NT2/D1 (cell line): ENCODE measurements at regions not wholly inside any gene's neighbourhood (a gene's known extent, or its start where the extent isn't known, plus 50 kb on each side); places are given as distances from the start of the nearest gene placed in this dataset.

Experiments used
- DNase-seq: peaks from one replicate; pipeline ENCODE4 v3.0.0-alpha.2; 2011; ENCODE audit warnings: low read depth, low spot score
- H3K27me3 ChIP-seq: 2 replicates; pipeline ENCODE4 v1.6.0; 2011; ENCODE audit warnings: mild to moderate bottlenecking; ENCODE audit not compliant: insufficient read length, insufficient read depth
- H3K36me3 ChIP-seq: 2 replicates; pipeline ENCODE4 v1.6.1; 2011; ENCODE audit warnings: mild to moderate bottlenecking, low read length, mixed read lengths; ENCODE audit not compliant: insufficient read depth, insufficient read length
- H3K4me1 ChIP-seq: 2 replicates; pipeline ENCODE4 v1.5.1; 2011; ENCODE audit not compliant: insufficient read depth, insufficient read length
- H3K4me3 ChIP-seq: 2 replicates; pipeline ENCODE4 v1.5.1; 2011; ENCODE audit warnings: low read depth; ENCODE audit not compliant: insufficient read length
- H3K9ac ChIP-seq: 2 replicates; pipeline ENCODE4 v1.6.0; 2011; ENCODE audit warnings: low read depth; ENCODE audit not compliant: insufficient read length
- H3K9me3 ChIP-seq: 2 replicates; pipeline ENCODE4 v1.5.1; 2011; ENCODE audit warnings: mild to moderate bottlenecking, low read length; ENCODE audit not compliant: insufficient read depth
- SUZ12 ChIP-seq: IDR thresholded peaks from 2 replicates; pipeline ENCODE4 v1.6.1; 2011; ENCODE audit not compliant: insufficient read length, insufficient read depth; ENCODE audit errors: extremely low read depth
- YY1 ChIP-seq: IDR thresholded peaks from 2 replicates; pipeline ENCODE4 v1.6.1; 2011; ENCODE audit not compliant: insufficient read length, insufficient read depth
- ZNF274 ChIP-seq: IDR thresholded peaks from 2 replicates; pipeline ENCODE4 v1.6.1; 2011; ENCODE audit warnings: mild to moderate bottlenecking, low read depth, low read length

- H3K4me1 ChIP-seq, result peaks cover 2% of the 10 kb centered on the region
- H3K36me3 ChIP-seq, result no peaks in the 10 kb centered on the region
- no peak overlapping the region for H3K4me3 ChIP-seq
- H3K9me3 ChIP-seq, result no peaks in the 10 kb centered on the region
- DNase-seq, result no peak
- no peak overlapping the region for H3K9ac ChIP-seq
- TF ChIP-seq SUZ12 (no peak), ZNF274 (no peak), YY1 (no peak)
- H3K27me3 ChIP-seq, result peaks cover 3% of the 10 kb centered on the region
These were observed 174.7 kb downstream of the DHX35 start for GRCh38 chr20:39136798-39137197.

- Histone ChIP-seq H3K36me3 (no peaks in the 10 kb centered on the region), H3K4me1 (peaks cover 2% of the 10 kb centered on the region), H3K27me3 (peaks cover 3% of the 10 kb centered on the region), H3K9me3 (no peaks in the 10 kb centered on the region), H3K4me3 (no peak overlapping the region), H3K9ac (no peak overlapping the region)
- DNase-seq, result no peak
- no peak for TF ChIP-seq YY1
- no peak for TF ChIP-seq SUZ12
- no peak for TF ChIP-seq ZNF274
These were observed 173.9 kb downstream of the DHX35 start for GRCh38 chr20:39135885-39136544.

- Histone ChIP-seq H3K4me3 (no peak overlapping the region), H3K27me3 (no peaks in the 10 kb centered on the region), H3K36me3 (no peaks in the 10 kb centered on the region), H3K9ac (no peak overlapping the region), H3K9me3 (no peaks in the 10 kb centered on the region), H3K4me1 (peaks cover 2% of the 10 kb centered on the region)
- TF ChIP-seq ZNF274 (no peak), SUZ12 (no peak), YY1 (no peak)
- DNase-seq, result no peak
These were observed 171.1 kb downstream of the DHX35 start for GRCh38 chr20:39133201-39133600.

GRCh38 chr20:39132511-39132910, 170.4 kb downstream of the DHX35 start:
- Histone ChIP-seq H3K27me3 (no peaks in the 10 kb centered on the region), H3K9me3 (no peaks in the 10 kb centered on the region), H3K9ac (no peak overlapping the region), H3K4me3 (no peak overlapping the region), H3K4me1 (peaks cover 2% of the 10 kb centered on the region), H3K36me3 (no peaks in the 10 kb centered on the region)
- no peak for DNase-seq
- no peak for TF ChIP-seq SUZ12
- no peak for TF ChIP-seq ZNF274
- no peak for TF ChIP-seq YY1

GRCh38 chr20:39132093-39132492, 169.9 kb downstream of the DHX35 start:
- Histone ChIP-seq H3K27me3 (no peaks in the 10 kb centered on the region), H3K9ac (no peak overlapping the region), H3K36me3 (no peaks in the 10 kb centered on the region), H3K4me3 (no peak overlapping the region), H3K4me1 (peaks cover 2% of the 10 kb centered on the region), H3K9me3 (no peaks in the 10 kb centered on the region)
- no peak for TF ChIP-seq SUZ12
- no peak for TF ChIP-seq ZNF274
- TF ChIP-seq YY1, result no peak
- DNase-seq, result no peak

- no peaks in the 10 kb centered on the region for H3K4me1 ChIP-seq
- no peak overlapping the region for H3K4me3 ChIP-seq
- H3K9ac ChIP-seq, result no peak overlapping the region
- no peaks in the 10 kb centered on the region for H3K27me3 ChIP-seq
- no peak for DNase-seq
- TF ChIP-seq SUZ12, result no peak
- no peaks in the 10 kb centered on the region for H3K9me3 ChIP-seq
- H3K36me3 ChIP-seq, result no peaks in the 10 kb centered on the region
These were observed 168.5 kb downstream of the DHX35 start for GRCh38 chr20:39130627-39131026.

- H3K9ac ChIP-seq, result no peak overlapping the region
- DNase-seq, result no peak
These were observed 167.4 kb downstream of the DHX35 start for GRCh38 chr20:39129523-39129922.

More at GRCh38 chr20:39129523-39129922, 167.4 kb downstream of the DHX35 start:
- TF ChIP-seq YY1, result no peak
- no peak for TF ChIP-seq SUZ12
- TF ChIP-seq ZNF274, result no peak
- Histone ChIP-seq H3K4me3 (no peak overlapping the region), H3K27me3 (no peaks in the 10 kb centered on the region), H3K9me3 (peaks cover 7% of the 10 kb centered on the region; the same call in 1 of the 2 replicates), H3K4me1 (no peaks in the 10 kb centered on the region), H3K36me3 (no peaks in the 10 kb centered on the region)
